OCI-LY3 (cell line): ENCODE measurements at regions not wholly inside any gene's neighbourhood (a gene's known extent, or its start where the extent isn't known, plus 50 kb on each side); places are given as distances from the start of the nearest gene placed in this dataset.
"Not testable (repeated sequence)": the region's sequence is repeated elsewhere in the genome, so short reads cannot be mapped to it uniquely, and the experiment has no call there.

Experiments
- H2AFZ ChIP-seq: fragments of 200-600, 300-600 bp; shearing (Covaris generic); 2 replicates; pipeline ENCODE4 v1.6.0; 2014; ENCODE audit warnings: antibody characterized with exemption, low read depth, low read length
- H3K27ac ChIP-seq: fragments of 200-600, 300-600 bp; sonication (generic); 2 replicates; pipeline ENCODE4 v1.5.1; 2014; ENCODE audit warnings: mild to moderate bottlenecking, low read length, moderate library complexity, mixed read lengths
- H3K27me3 ChIP-seq: fragments of 200-600, 300-600 bp; sonication (generic); 2 replicates; pipeline ENCODE4 v1.6.1; 2014; ENCODE audit warnings: low read depth, low read length, mixed read lengths
- H3K36me3 ChIP-seq: fragments of 200-600, 300-600 bp; sonication (generic); replicated peaks from 2 replicates; pipeline ENCODE3; 2014; ENCODE audit warnings: low read depth, low read length, mixed read lengths
- H3K4me1 ChIP-seq: fragments of 300-600, 200-600 bp; sonication (generic); 2 replicates; pipeline ENCODE4 v1.6.1; 2014; ENCODE audit warnings: low read length, mixed read lengths
- H3K4me2 ChIP-seq: fragments of 200-600, 300-600 bp; sonication (generic); 2 replicates; pipeline ENCODE4 v1.6.1; 2014; ENCODE audit warnings: low read length, mixed read lengths
- H3K4me3 ChIP-seq: fragments of 300-600, 200-600 bp; sonication (generic); 2 replicates; pipeline ENCODE4 v1.5.1; 2014; ENCODE audit warnings: antibody characterized with exemption, mild to moderate bottlenecking, low read length, moderate library complexity
- H3K79me2 ChIP-seq: fragments of 300-600, 200-600 bp; shearing (Covaris generic); 2 replicates; pipeline ENCODE4 v1.6.1; 2014; ENCODE audit warnings: mild to moderate bottlenecking, low read length, mixed read lengths
- H3K9ac ChIP-seq: fragments of 300-600, 200-600 bp; shearing (Covaris generic); 2 replicates; pipeline ENCODE4 v1.6.0; 2014; ENCODE audit warnings: mild to moderate bottlenecking, low read length, moderate library complexity
- H3K9me3 ChIP-seq: fragments of 200-600, 300-600 bp; shearing (Covaris generic); 2 replicates; pipeline ENCODE4 v1.6.1; 2014; ENCODE audit warnings: low read length, mixed read lengths; ENCODE audit not compliant: insufficient read depth
- H4K20me1 ChIP-seq: fragments of 200-600, 300-600 bp; sonication (generic); 2 replicates; pipeline ENCODE4 v1.6.1; 2016; ENCODE audit warnings: low read length, mixed read lengths; ENCODE audit not compliant: insufficient read depth
- EZH2phosphoT487 ChIP-seq: fragments of 200-600 bp; shearing (Covaris generic); IDR thresholded peaks from 2 replicates; pipeline ENCODE4 v1.6.1; 2018; ENCODE audit warnings: antibody characterized with exemption, mixed run types, low read depth
- TF ChIP-seq, protein P1 (sequence below): fragments of 200-600, 300-600 bp; sonication (generic); IDR thresholded peaks from 2 replicates; pipeline ENCODE4 v1.5.1; 2014; ENCODE audit warnings: antibody characterized with exemption, low read length, low read depth

DNA sequence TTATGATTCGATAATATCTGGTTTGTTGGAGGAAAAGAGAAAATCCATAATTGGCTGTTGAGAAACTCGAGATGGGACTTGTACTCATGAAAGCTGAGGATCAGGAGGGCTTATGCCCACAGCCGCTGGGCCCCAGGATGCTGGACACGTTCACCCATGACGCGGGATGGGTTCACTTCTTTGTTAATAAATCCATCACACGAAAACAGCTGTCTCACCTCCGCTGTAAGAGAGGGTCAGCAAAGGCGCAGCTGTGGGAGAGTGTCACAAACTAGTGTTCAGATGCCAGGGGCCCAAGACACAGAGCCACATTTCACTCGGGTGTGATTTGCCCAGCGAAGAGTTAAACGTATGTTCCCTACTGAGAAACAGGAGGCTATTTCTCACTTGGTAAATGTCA lies 315.1 kb downstream of the THBS2 start:
- TF ChIP-seq, protein P1, sequence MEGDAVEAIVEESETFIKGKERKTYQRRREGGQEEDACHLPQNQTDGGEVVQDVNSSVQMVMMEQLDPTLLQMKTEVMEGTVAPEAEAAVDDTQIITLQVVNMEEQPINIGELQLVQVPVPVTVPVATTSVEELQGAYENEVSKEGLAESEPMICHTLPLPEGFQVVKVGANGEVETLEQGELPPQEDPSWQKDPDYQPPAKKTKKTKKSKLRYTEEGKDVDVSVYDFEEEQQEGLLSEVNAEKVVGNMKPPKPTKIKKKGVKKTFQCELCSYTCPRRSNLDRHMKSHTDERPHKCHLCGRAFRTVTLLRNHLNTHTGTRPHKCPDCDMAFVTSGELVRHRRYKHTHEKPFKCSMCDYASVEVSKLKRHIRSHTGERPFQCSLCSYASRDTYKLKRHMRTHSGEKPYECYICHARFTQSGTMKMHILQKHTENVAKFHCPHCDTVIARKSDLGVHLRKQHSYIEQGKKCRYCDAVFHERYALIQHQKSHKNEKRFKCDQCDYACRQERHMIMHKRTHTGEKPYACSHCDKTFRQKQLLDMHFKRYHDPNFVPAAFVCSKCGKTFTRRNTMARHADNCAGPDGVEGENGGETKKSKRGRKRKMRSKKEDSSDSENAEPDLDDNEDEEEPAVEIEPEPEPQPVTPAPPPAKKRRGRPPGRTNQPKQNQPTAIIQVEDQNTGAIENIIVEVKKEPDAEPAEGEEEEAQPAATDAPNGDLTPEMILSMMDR, result no peak
- no peak for TF ChIP-seq EZH2phosphoT487
- Histone ChIP-seq H3K27me3 (no peaks in the 10 kb centered on the region), H4K20me1 (no peaks in the 10 kb centered on the region), H3K4me2 (no peak overlapping the region), H3K27ac (no peak overlapping the region), H3K9me3 (no peaks in the 10 kb centered on the region), H3K36me3 (no peaks in the 10 kb centered on the region), H3K4me1 (no peaks in the 10 kb centered on the region), H2AFZ (no peak overlapping the region), H3K79me2 (no peaks in the 10 kb centered on the region), H3K9ac (no peak overlapping the region), H3K4me3 (no peak overlapping the region)

DNA sequence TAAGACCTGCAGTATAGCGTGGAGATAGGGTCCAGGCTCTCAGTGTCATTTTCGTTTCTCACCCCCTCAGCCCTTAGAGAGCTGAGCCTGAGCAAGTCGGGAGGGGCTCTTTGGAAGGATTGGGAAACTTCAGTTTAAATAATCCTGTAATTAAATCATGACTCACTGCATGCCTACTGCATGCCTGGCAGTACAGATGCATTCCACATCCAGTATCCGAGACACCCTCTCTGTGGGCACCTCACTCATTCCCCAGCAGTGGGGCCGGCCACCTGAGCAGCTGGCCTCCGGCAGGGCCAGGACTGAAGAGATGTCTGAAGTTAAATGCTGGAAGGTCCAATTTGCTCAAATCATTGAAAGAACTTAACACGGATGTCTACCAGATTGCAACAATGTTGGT lies 316.6 kb downstream of the THBS2 start:
- no peaks in the 10 kb centered on the region for H3K36me3 ChIP-seq
- H3K27ac ChIP-seq, result no peak overlapping the region
- no peak for TF ChIP-seq EZH2phosphoT487
- TF ChIP-seq, protein P1, result no peak
- H3K9me3 ChIP-seq, result no peaks in the 10 kb centered on the region
- H3K4me3 ChIP-seq, result no peak overlapping the region
- no peaks in the 10 kb centered on the region for H3K27me3 ChIP-seq
- no peaks in the 10 kb centered on the region for H4K20me1 ChIP-seq
- no peak overlapping the region for H3K4me2 ChIP-seq
- H3K9ac ChIP-seq, result no peak overlapping the region
- no peak overlapping the region for H2AFZ ChIP-seq
- H3K4me1 ChIP-seq, result no peaks in the 10 kb centered on the region
- H3K79me2 ChIP-seq, result no peaks in the 10 kb centered on the region

DNA sequence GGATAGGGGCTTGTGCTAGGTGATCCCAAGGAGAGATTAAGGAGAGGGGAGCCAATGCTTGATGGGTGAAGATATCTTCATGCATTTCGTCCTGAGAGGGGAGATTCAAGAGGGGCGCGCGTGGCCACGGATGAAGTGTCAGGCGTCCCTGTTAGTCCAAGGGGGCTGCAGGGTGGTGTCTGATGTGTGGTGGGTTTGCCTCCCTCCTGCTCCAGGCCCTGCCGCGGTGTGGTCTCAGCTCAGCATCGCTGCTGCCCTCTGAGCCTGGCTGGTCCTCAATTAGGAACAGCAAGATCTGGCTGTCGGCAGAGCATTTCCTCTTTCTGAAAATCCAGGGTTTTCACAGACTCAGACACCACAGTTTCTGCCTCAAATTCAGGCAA lies 318.0 kb downstream of the THBS2 start:
- H3K9ac ChIP-seq, result no peak overlapping the region
- no peak overlapping the region for H3K27ac ChIP-seq
- H3K79me2 ChIP-seq, result no peaks in the 10 kb centered on the region
- TF ChIP-seq, protein P1, result no peak
- TF ChIP-seq EZH2phosphoT487, result no peak
- no peak overlapping the region for H3K4me3 ChIP-seq
- H3K4me1 ChIP-seq, result no peaks in the 10 kb centered on the region
- H3K9me3 ChIP-seq, result no peaks in the 10 kb centered on the region
- H4K20me1 ChIP-seq, result no peaks in the 10 kb centered on the region
- no peak overlapping the region for H2AFZ ChIP-seq
- H3K36me3 ChIP-seq, result no peaks in the 10 kb centered on the region
- no peaks in the 10 kb centered on the region for H3K27me3 ChIP-seq
- no peak overlapping the region for H3K4me2 ChIP-seq

DNA sequence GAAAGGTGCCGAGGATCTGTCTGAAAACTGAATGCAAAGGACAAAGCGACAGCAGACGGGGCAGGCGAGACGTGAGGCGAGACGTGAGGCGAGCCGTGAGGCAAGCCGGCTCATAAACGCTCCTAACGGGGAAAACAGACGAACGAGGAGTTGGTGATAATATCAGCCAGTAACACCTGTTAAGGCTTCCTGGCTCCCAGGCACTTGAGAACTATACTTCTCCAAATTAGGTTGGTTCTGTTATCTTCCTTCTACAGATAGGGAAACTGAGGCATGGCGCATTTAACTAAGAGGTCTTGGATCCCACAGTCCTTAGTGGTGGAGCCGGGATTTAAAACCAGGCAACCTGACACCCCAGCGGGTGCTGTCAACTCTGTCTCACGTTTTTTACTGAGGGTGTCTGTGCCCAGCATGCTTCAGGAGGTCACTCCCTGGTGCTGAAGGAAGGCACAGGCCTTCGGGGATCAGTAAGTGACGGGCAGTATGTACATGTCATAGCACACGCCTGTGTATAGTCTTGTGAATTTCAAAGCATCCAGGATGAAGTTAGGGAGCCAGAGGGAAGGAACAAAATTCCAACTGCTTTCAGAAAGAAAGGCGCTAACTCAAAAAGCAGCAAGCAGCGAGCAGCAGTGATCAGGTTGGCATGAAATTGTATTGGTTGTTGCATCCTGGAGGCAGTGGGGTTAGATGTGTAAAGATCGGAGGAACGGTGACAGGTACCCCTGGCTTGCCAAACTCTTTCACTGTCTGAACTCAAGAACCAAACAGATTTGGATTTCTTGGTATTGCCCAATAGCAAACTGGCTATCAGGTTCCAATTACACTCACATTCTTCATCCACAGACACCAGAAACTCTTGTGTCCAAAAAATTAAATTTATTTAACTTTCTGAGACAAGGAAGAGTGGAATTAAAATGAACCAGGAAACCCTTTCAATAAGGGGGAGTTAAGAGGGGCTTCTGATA lies 318.7 kb downstream of the THBS2 start:
- Histone ChIP-seq H3K27ac (no peak overlapping the region), H3K9ac (no peak overlapping the region), H3K36me3 (no peaks in the 10 kb centered on the region), H3K9me3 (no peaks in the 10 kb centered on the region), H3K27me3 (no peaks in the 10 kb centered on the region), H3K4me2 (no peak overlapping the region), H3K4me3 (no peak overlapping the region), H4K20me1 (no peaks in the 10 kb centered on the region), H3K79me2 (no peaks in the 10 kb centered on the region), H2AFZ (no peak overlapping the region), H3K4me1 (no peaks in the 10 kb centered on the region)
- TF ChIP-seq, protein P1, result no peak

DNA sequence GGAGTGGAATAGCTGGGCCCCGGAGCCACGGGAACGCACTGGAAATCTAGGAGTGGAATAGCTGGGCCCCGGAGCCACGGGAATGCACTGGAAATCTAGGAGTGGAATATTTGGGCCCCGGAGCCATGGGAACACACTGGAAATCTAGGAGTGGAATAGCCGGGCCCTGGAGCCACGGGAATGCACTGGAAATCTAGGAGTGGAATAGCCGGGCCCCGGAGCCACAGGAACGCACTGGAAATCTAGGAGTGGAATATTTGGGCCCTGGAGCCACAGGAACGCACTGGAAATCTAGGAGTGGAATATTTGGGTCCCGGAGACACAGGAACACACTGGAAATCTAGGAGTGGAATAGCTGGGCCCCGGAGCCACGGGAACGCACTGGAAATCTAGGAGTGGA lies 321.5 kb downstream of the THBS2 start:
- H3K27me3 ChIP-seq, H3K4me1 ChIP-seq, H4K20me1 ChIP-seq, H3K4me2 ChIP-seq, H3K36me3 ChIP-seq, H2AFZ ChIP-seq, H3K27ac ChIP-seq, H3K4me3 ChIP-seq, H3K9me3 ChIP-seq, H3K79me2 ChIP-seq, H3K9ac ChIP-seq: not testable (repeated sequence)

DNA sequence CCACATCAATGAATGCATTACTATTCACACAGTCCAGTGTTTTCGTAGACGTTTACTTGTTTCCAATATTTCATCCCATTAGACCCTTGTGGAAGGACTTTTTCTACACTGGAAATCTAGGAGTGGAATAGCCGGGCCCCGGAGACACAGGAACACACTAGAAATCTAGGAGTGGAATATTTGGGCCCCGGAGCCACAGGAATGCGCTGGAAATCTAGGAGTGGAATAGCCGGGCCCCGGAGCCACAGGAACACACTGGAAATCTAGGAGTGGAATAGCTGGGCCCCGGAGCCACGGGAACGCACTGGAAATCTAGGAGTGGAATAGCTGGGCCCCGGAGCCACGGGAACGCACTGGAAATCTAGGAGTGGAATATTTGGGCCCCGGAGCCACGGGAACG lies 322.6 kb downstream of the THBS2 start:
- not testable (repeated sequence) for H3K27me3 ChIP-seq, H3K27ac ChIP-seq, H3K9ac ChIP-seq, H3K4me3 ChIP-seq, H3K9me3 ChIP-seq, H4K20me1 ChIP-seq, H2AFZ ChIP-seq, H3K4me1 ChIP-seq, H3K4me2 ChIP-seq, H3K36me3 ChIP-seq, H3K79me2 ChIP-seq
